OCI-LY7 (cell line): ENCODE measurements at regions not wholly inside any gene's neighbourhood (a gene's known extent, or its start where the extent isn't known, plus 50 kb on each side); places are given as distances from the start of the nearest gene placed in this dataset.

Experiments
- BruUV-seq: library from RNA; stranded (reverse); fragments of 400-500 nt; replicated peaks from 2 replicates; lab custom pipeline; 2021; lab: Mats Ljungman, UMichigan
- CTCF ChIA-PET: fragments of 300-600 bp; sonication (Branson Sonifier 250); formaldehyde crosslinking; loops from one replicate; lab custom pipeline; 2022; ENCODE audit warnings: antibody characterized with exemption; ENCODE audit not compliant: unreplicated experiment; lab: Charles Lee
- POLR2A ChIA-PET: fragments of 300-600 bp; sonication (Branson Sonifier 250); formaldehyde crosslinking; loops from one replicate; lab custom pipeline; 2022; ENCODE audit warnings: antibody characterized with exemption; lab: Charles Lee
- DNase-seq: peaks from one replicate; pipeline ENCODE4 v3.0.0-alpha.2; 2015; ENCODE audit warnings: low spot score
- H2AFZ ChIP-seq: fragments of 200-600 bp; sonication (generic), shearing (Covaris generic); 2 replicates; pipeline ENCODE4 v1.6.1; 2014; ENCODE audit warnings: mild to moderate bottlenecking, antibody characterized with exemption, low read length, moderate library complexity
- H3K27ac ChIP-seq: fragments of 200-600 bp; sonication (generic); 2 replicates; pipeline ENCODE4 v1.5.1; 2014; ENCODE audit warnings: mixed run types, low read depth, mild to moderate bottlenecking, moderate library complexity, low read length, inconsistent platforms; ENCODE audit not compliant: poor library complexity, severe bottlenecking
- H3K36me3 ChIP-seq: fragments of 200-600 bp; sonication (generic); 2 replicates; pipeline ENCODE4 v1.6.1; 2014; ENCODE audit warnings: mild to moderate bottlenecking, antibody characterized with exemption, low read length, moderate library complexity, mixed read lengths; ENCODE audit not compliant: insufficient read depth
- H3K4me1 ChIP-seq: fragments of 200-600 bp; sonication (generic); 2 replicates; pipeline ENCODE4 v1.5.1; 2014; ENCODE audit warnings: mild to moderate bottlenecking, low read length; ENCODE audit not compliant: insufficient read depth, poor library complexity, severe bottlenecking
- H3K4me2 ChIP-seq: fragments of 200-600 bp; sonication (generic); 2 replicates; pipeline ENCODE4 v1.6.1; 2014; ENCODE audit warnings: mild to moderate bottlenecking, low read length
- H3K4me3 ChIP-seq: fragments of 200-600 bp; sonication (generic); 2 replicates; pipeline ENCODE4 v1.5.1; 2014; ENCODE audit warnings: mild to moderate bottlenecking, low read depth, low read length; ENCODE audit not compliant: poor library complexity, severe bottlenecking
- H3K79me2 ChIP-seq: fragments of 200-600 bp; sonication (generic); 2 replicates; pipeline ENCODE4 v1.6.1; 2016; ENCODE audit warnings: low read depth, mild to moderate bottlenecking, low read length, moderate library complexity, mixed read lengths; ENCODE audit not compliant: insufficient read depth
- H3K9me2 ChIP-seq: fragments of 200-600 bp; sonication (generic); 2 replicates; pipeline ENCODE4 v1.6.1; 2016; ENCODE audit warnings: mild to moderate bottlenecking, low read length, mixed read lengths; ENCODE audit not compliant: insufficient read depth
- H3K9me3 ChIP-seq: fragments of 200-600 bp; sonication (generic); 2 replicates; pipeline ENCODE4 v1.6.1; 2014; ENCODE audit warnings: mild to moderate bottlenecking, mixed run types, low read length, mixed read lengths
- H4K20me1 ChIP-seq: fragments of 200-600 bp; sonication (generic); 2 replicates; pipeline ENCODE4 v1.6.1; 2014; ENCODE audit warnings: mild to moderate bottlenecking, antibody characterized with exemption, low read length, moderate library complexity, mixed read lengths; ENCODE audit not compliant: insufficient read depth
- CTCF ChIP-seq: fragments of 200-600 bp; sonication (generic); conservative IDR thresholded peaks from 2 replicates; pipeline ENCODE4 v1.5.1; 2014; ENCODE audit warnings: mild to moderate bottlenecking, antibody characterized with exemption, low read length, moderate library complexity, mixed read lengths
- EZH2phosphoT487 ChIP-seq: fragments of 200-600 bp; sonication (generic); IDR thresholded peaks from 2 replicates; pipeline ENCODE4 v1.6.1; 2018; ENCODE audit warnings: low read depth, borderline replicate concordance, mild to moderate bottlenecking, mixed run types, antibody characterized with exemption, low read length, moderate library complexity, mixed read lengths
- intact Hi-C: fragments of 100-400 bp; cut with micrococcal nuclease; formaldehyde crosslinking; loops from one replicate; pipeline ENCODE4 v1.10.0; 2022; ENCODE audit not compliant: unreplicated experiment

DNA sequence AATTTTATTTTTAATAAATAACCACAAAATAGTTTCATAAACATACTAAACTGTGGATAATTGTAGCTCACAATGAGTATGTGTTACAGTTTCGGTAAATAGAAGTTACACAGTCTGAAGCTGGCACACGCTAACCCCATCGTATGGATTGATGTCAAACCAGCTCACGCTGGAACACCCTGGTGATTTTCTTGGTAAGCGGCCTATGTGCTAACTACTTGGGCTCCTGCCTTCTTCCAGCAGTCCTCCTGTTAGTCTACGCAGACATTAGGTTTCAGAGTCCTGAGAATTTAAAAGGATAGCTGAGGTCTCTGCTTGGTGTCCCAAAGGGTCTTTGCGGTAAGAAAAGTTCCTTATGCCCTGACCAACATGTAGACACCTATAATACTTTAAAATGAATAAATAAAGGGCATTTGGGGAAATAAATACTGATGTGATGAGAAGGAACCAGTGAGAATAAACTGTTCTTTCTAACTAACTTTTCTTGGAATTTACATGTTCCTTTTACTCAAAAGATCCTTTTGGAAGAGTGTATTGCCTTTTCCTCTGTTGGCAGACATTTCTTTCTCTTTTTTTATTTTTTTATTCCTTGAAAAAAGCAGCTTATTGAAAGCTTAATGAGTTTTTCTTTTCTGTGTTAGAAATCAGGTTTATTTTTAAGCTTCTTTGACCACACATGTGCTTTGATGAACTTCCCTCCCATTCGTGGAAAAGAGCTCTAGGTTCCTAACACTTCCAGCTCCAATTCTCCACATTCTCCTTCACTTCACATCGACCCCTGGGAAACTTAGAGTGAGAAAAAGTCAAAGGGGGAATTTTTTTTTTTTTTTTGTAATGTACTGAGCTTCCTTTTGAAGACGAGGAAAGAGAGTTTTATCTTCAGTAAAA is 322.2 kb downstream of the IRS1 start:
- TF ChIP-seq EZH2phosphoT487 (no peak), CTCF (no peak)
- no peaks in the 10 kb centered on the region for H4K20me1 ChIP-seq
- H2AFZ ChIP-seq, result no peak overlapping the region
- no peaks in the 10 kb centered on the region for H3K79me2 ChIP-seq
- CTCF ChIA-PET, result no interaction called here
- no peaks in the 10 kb centered on the region for H3K9me3 ChIP-seq
- no peaks in the 10 kb centered on the region for H3K36me3 ChIP-seq
- no peak overlapping the region for H3K4me2 ChIP-seq
- POLR2A ChIA-PET, result interaction anchor here (0.6 to 0.8 kb wide), 7 partner anchors 14 to 1185 kb away, joined by 3 to 4 read pairs (median 3); no protein-coding TSS in a partner anchor
- no peaks in the 10 kb centered on the region for H3K4me1 ChIP-seq
- no peak for DNase-seq
- no peak overlapping the region for H3K4me3 ChIP-seq
- intact Hi-C loops, result no loop called here
- H3K27ac ChIP-seq, result no peak overlapping the region
- no TSS peak for BruUV-seq
- H3K9me2 ChIP-seq, result no peaks in the 10 kb centered on the region

DNA sequence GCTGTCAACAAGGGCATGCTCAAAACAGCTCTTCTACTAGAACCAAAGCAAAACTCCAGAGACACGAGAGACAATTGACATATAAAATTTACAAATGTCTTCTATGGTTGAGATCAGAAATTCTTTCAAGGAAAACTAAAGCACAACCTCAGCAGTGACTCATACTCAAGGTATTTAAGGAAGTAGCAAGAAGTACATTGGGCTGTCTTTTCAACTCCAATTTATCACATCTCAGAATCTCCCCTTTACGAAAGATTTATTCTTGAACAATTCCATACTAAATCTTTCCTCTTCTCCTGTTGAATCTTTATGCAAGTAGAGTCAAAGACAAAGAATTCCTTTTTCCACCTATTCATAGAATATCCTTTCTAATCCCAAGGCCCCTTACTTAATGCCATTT is 324.0 kb downstream of the IRS1 start:
- CTCF ChIA-PET, result no interaction called here
- H4K20me1 ChIP-seq, result no peaks in the 10 kb centered on the region
- no peaks in the 10 kb centered on the region for H3K4me1 ChIP-seq
- H3K79me2 ChIP-seq, result no peaks in the 10 kb centered on the region
- H3K4me3 ChIP-seq, result no peak overlapping the region
- no peaks in the 10 kb centered on the region for H3K36me3 ChIP-seq
- intact Hi-C loops, result no loop called here
- no peaks in the 10 kb centered on the region for H3K9me2 ChIP-seq
- no peak for DNase-seq
- no peak overlapping the region for H3K4me2 ChIP-seq
- BruUV-seq, result no TSS peak
- TF ChIP-seq CTCF (no peak), EZH2phosphoT487 (no peak)
- no peaks in the 10 kb centered on the region for H3K9me3 ChIP-seq
- POLR2A ChIA-PET, result interaction anchor here (0.6 kb wide), 1 partner anchor 86 kb away, joined by 4 read pairs; no protein-coding TSS in a partner anchor
- H2AFZ ChIP-seq, result no peak overlapping the region
- no peak overlapping the region for H3K27ac ChIP-seq

GRCh38 chr2:226474131-226474530 is 325.5 kb downstream of the IRS1 start:
- no peak overlapping the region for H3K4me2 ChIP-seq
- no peak overlapping the region for H3K27ac ChIP-seq
- CTCF ChIA-PET, result no interaction called here
- intact Hi-C loops, result no loop called here
- BruUV-seq, result no TSS peak
- H3K9me2 ChIP-seq, result no peaks in the 10 kb centered on the region
- no peaks in the 10 kb centered on the region for H3K9me3 ChIP-seq
- no peaks in the 10 kb centered on the region for H3K36me3 ChIP-seq
- H2AFZ ChIP-seq, result no peak overlapping the region
- DNase-seq, result no peak
- H4K20me1 ChIP-seq, result no peaks in the 10 kb centered on the region
- no peaks in the 10 kb centered on the region for H3K79me2 ChIP-seq
- TF ChIP-seq CTCF (no peak), EZH2phosphoT487 (no peak)
- no peaks in the 10 kb centered on the region for H3K4me1 ChIP-seq
- POLR2A ChIA-PET, result interaction anchor here (0.6 kb wide), 1 partner anchor 87 kb away, joined by 3 read pairs; no protein-coding TSS in a partner anchor
- H3K4me3 ChIP-seq, result no peak overlapping the region
